ENCODE measurements at regions not wholly inside any gene's neighbourhood (a gene's known extent, or its start where the extent isn't known, plus 50 kb on each side); places are given as distances from the start of the nearest gene placed in this dataset.

- no peaks in the 10 kb centered on the region for H3K27me3 ChIP-seq
- intact Hi-C loops (cut with DNase I), result no loop called here
- no peaks in the 10 kb centered on the region for H3K4me1 ChIP-seq (replicated peaks in 1 of 2)
- TF ChIP-seq POLR2A (IDR thresholded peaks at IDR 0.05), result no peak
- TF ChIP-seq CTCF (IDR thresholded peaks at IDR 0.05), result peak in 2 of 6 experiments; percentile 10 to 37
- no peak overlapping the region for H3K4me3 ChIP-seq
- WGBS, 4 donors, result 51 to 62% (median 55%) methylated on average over 7 of the region's 7 CpGs
- peak in 1 of 7 donors; percentile 2 for DNase-seq
- no peak overlapping the region for H3K27ac ChIP-seq
- H3K9me3 ChIP-seq (replicated peaks in 1 of 3), result no peaks in the 10 kb centered on the region
- H3K36me3 ChIP-seq (replicated peaks in 1 of 2), result no peaks in the 10 kb centered on the region
Measured at GRCh38 chr10:90125456-90126255, 424.3 kb downstream of the KIF20B start.

GRCh38 chr10:90126256-90126595, 424.8 kb downstream of the KIF20B start:
- H3K4me3 ChIP-seq, result no peak overlapping the region
- TF ChIP-seq POLR2A (IDR thresholded peaks at IDR 0.05) (no peak), CTCF (IDR thresholded peaks at IDR 0.05) (no peak)
- 58 to 82% (median 66%) methylated on average over 1 of the region's 1 CpG for WGBS, 4 donors
- H3K4me1 ChIP-seq (replicated peaks in 1 of 2), result no peaks in the 10 kb centered on the region
- no peaks in the 10 kb centered on the region for H3K27me3 ChIP-seq
- no peak overlapping the region for H3K27ac ChIP-seq
- no peaks in the 10 kb centered on the region for H3K9me3 ChIP-seq (replicated peaks in 1 of 3)
- DNase-seq, result no peak
- intact Hi-C loops (cut with DNase I), result no loop called here
- no peaks in the 10 kb centered on the region for H3K36me3 ChIP-seq (replicated peaks in 1 of 2)

- whole genome bisulfite sequencing, 4 donors, result 67 to 94% (median 80%) methylated on average over 2 of the region's 2 CpGs
- Histone ChIP-seq H3K4me1 (replicated peaks in 1 of 2) (no peaks in the 10 kb centered on the region), H3K9me3 (replicated peaks in 1 of 3) (no peaks in the 10 kb centered on the region), H3K4me3 (no peak overlapping the region), H3K27ac (no peak overlapping the region), H3K27me3 (no peaks in the 10 kb centered on the region), H3K36me3 (replicated peaks in 1 of 2) (no peaks in the 10 kb centered on the region)
- intact Hi-C loops (cut with DNase I), result no loop called here
- no peak for TF ChIP-seq POLR2A (IDR thresholded peaks at IDR 0.05)
- no peak for TF ChIP-seq CTCF (IDR thresholded peaks at IDR 0.05)
- DNase-seq, result no peak
Measured at GRCh38 chr10:90130321-90131086, 429.1 kb downstream of the KIF20B start.

GRCh38 chr10:90133606-90134005, 432.2 kb downstream of the KIF20B start:
- Histone ChIP-seq H3K36me3 (replicated peaks in 1 of 2) (no peaks in the 10 kb centered on the region), H3K4me1 (replicated peaks in 1 of 2) (no peaks in the 10 kb centered on the region), H3K27me3 (no peaks in the 10 kb centered on the region), H3K27ac (no peak overlapping the region), H3K4me3 (no peak overlapping the region), H3K9me3 (replicated peaks in 1 of 3) (peaks cover 0 to 27% (median 0%) of the 10 kb centered on the region in 3 donors)
- DNase-seq, result no peak
- TF ChIP-seq CTCF (IDR thresholded peaks at IDR 0.05) (no peak), POLR2A (IDR thresholded peaks at IDR 0.05) (no peak)
- intact Hi-C loops (cut with DNase I), result no loop called here
- WGBS, 4 donors, result 61 to 91% (median 86%) methylated on average over 2 of the region's 2 CpGs

Data from adrenal gland (tissue), 9 donors.